OCI-LY3 (cell line): ENCODE measurements at regions not wholly inside any gene's neighbourhood (a gene's known extent, or its start where the extent isn't known, plus 50 kb on each side); places are given as distances from the start of the nearest gene placed in this dataset.

ENCODE experiments used
- CTCF ChIP-seq: fragments of 200-600, 300-600 bp; sonication (generic); IDR thresholded peaks from 2 replicates; pipeline ENCODE4 v1.5.1; 2014; ENCODE audit warnings: antibody characterized with exemption, low read length, low read depth
- EZH2phosphoT487 ChIP-seq: fragments of 200-600 bp; shearing (Covaris generic); IDR thresholded peaks from 2 replicates; pipeline ENCODE4 v1.6.1; 2018; ENCODE audit warnings: antibody characterized with exemption, mixed run types, low read depth

- TF ChIP-seq CTCF (no peak), EZH2phosphoT487 (no peak)
Measured at GRCh38 chr10:91689731-91690168, 56.9 kb upstream of the PPP1R3C start.
